GM19239 (cell line): ENCODE measurements at regions not wholly inside any gene's neighbourhood (a gene's known extent, or its start where the extent isn't known, plus 50 kb on each side); places are given as distances from the start of the nearest gene placed in this dataset.
"Not testable (repeated sequence)": the region's sequence is repeated elsewhere in the genome, so short reads cannot be mapped to it uniquely, and the experiment has no call there.

Source experiments
- DNase-seq: peaks from one replicate; pipeline ENCODE4 v3.0.0; 2011; ENCODE audit warnings: low spot score; ENCODE audit not compliant: insufficient read length
- FAIRE-seq: peaks from 2 replicates; lab custom pipeline; 2011; peaks lifted over from hg19 to GRCh38; lab: Jason Lieb, UNC

- FAIRE-seq, result no peak
- no peak for DNase-seq
Observed at GRCh38 chr3:5348229-5348902, 160.9 kb downstream of the EDEM1 start.

GRCh38 chr3:5349343-5349742 lies 161.8 kb downstream of the EDEM1 start:
- DNase-seq (no peak), FAIRE-seq (no peak)

GRCh38 chr3:5357089-5357488 lies 169.6 kb downstream of the EDEM1 start:
- no peak for FAIRE-seq
- no peak for DNase-seq

GRCh38 chr3:5358911-5359310 lies 171.4 kb downstream of the EDEM1 start:
- DNase-seq (no peak), FAIRE-seq (no peak)

GRCh38 chr3:5360453-5360852 lies 172.9 kb downstream of the EDEM1 start:
- FAIRE-seq, result no peak
- DNase-seq, result no peak

- FAIRE-seq (no peak), DNase-seq (no peak)
Observed at GRCh38 chr3:5366746-5367145, 179.2 kb downstream of the EDEM1 start.

- not testable (repeated sequence) for DNase-seq, FAIRE-seq
Observed at GRCh38 chr3:5371555-5371954, 184.0 kb downstream of the EDEM1 start.

- no peak for DNase-seq
- no peak for FAIRE-seq
Observed at GRCh38 chr3:5376761-5377160, 189.3 kb downstream of the EDEM1 start.

- FAIRE-seq, DNase-seq: not testable (repeated sequence)
Observed at GRCh38 chr3:5379266-5379665, 191.8 kb downstream of the EDEM1 start.

GRCh38 chr3:5383486-5384263 lies 196.2 kb downstream of the EDEM1 start:
- not testable (repeated sequence) for DNase-seq, FAIRE-seq

GRCh38 chr3:5384557-5385236 lies 197.2 kb downstream of the EDEM1 start:
- DNase-seq (no peak), FAIRE-seq (no peak)

GRCh38 chr3:5388091-5388490 lies 200.6 kb downstream of the EDEM1 start:
- DNase-seq, result no peak
- FAIRE-seq, result no peak

- FAIRE-seq (no peak), DNase-seq (no peak)
Observed at GRCh38 chr3:5389057-5389456, 201.6 kb downstream of the EDEM1 start.

GRCh38 chr3:5390221-5390620 lies 202.7 kb downstream of the EDEM1 start:
- peak; percentile 64 for FAIRE-seq

GRCh38 chr3:5390936-5391625 lies 203.6 kb downstream of the EDEM1 start:
- FAIRE-seq, result no peak
- DNase-seq, result no peak

More at GRCh38 chr3:5390221-5390620, 202.7 kb downstream of the EDEM1 start:
- no peak for DNase-seq

GRCh38 chr3:5401002-5401401 lies 213.5 kb downstream of the EDEM1 start:
- DNase-seq (no peak), FAIRE-seq (no peak)

GRCh38 chr3:5404718-5405117 lies 217.2 kb downstream of the EDEM1 start:
- FAIRE-seq (no peak), DNase-seq (no peak)

- no peak for DNase-seq
- no peak for FAIRE-seq
Observed at GRCh38 chr3:5411786-5412185, 224.3 kb downstream of the EDEM1 start.

- FAIRE-seq (no peak), DNase-seq (no peak)
Observed at GRCh38 chr3:5423076-5423475, 235.6 kb downstream of the EDEM1 start.

GRCh38 chr3:5423523-5423922 lies 236.0 kb downstream of the EDEM1 start:
- FAIRE-seq (no peak), DNase-seq (no peak)
